Esophagus muscularis mucosa (tissue), 4 donors: ENCODE measurements at regions not wholly inside any gene's neighbourhood (a gene's known extent, or its start where the extent isn't known, plus 50 kb on each side); places are given as distances from the start of the nearest gene placed in this dataset.

Experiments used
- DNase-seq: peaks from one replicate; pipeline ENCODE4 v3.0.0-alpha.2; 2017; ENCODE audit errors: extremely low spot score
- H3K27ac ChIP-seq, 4 donors: fragments of 200-600 bp; sonication (generic); replicated peaks in 1 of 4; 1 replicate in 3 of 4; 2 replicates in 1 of 4; pipeline ENCODE4 v1.5.1; 2016 to 2019; ENCODE audit warnings: mild to moderate bottlenecking in 1 of 4
- H3K27me3 ChIP-seq, 4 donors: fragments of 200-600 bp; sonication (generic); one replicate each; pipeline versions ENCODE4 v1.5.1 to v1.6.0; 2016 to 2019
- H3K36me3 ChIP-seq, 4 donors: fragments of 200-600 bp; sonication (generic); one replicate each; pipeline ENCODE4 v1.5.1; 2016 to 2019
- H3K4me1 ChIP-seq, 4 donors: fragments of 200-600 bp; sonication (generic); one replicate each; pipeline ENCODE4 v1.5.1; 2016 to 2019
- H3K4me3 ChIP-seq, 4 donors: fragments of 200-600 bp; sonication (generic); 1 replicate in 2 of 4; 2 replicates in 2 of 4; pipeline ENCODE4 v1.5.1; 2016 to 2019; ENCODE audit warnings: mild to moderate bottlenecking in 4 of 4, moderate library complexity in 1 of 4
- H3K9me3 ChIP-seq, 4 donors: fragments of 200-600 bp; sonication (generic); 1 replicate in 3 of 4; 2 replicates in 1 of 4; pipeline ENCODE4 v1.5.1; 2016 to 2019
- CTCF ChIP-seq, 3 experiments: fragments of 200-600 bp in 2 of 3; fragments of 450-650 bp in 1 of 3; sonication (generic) in 2 of 3; IDR thresholded peaks; one replicate each; pipeline ENCODE4 v1.5.1; 2017 to 2019; ENCODE audit warnings: antibody characterized with exemption in 3 of 3, mild to moderate bottlenecking in 2 of 3, moderate library complexity in 1 of 3
- EP300 ChIP-seq: sonication (generic); formaldehyde crosslinking; IDR thresholded peaks from one replicate; pipeline ENCODE4 v1.6.1; 2017; ENCODE audit warnings: antibody characterized with exemption
- POLR2A ChIP-seq: fragments of 450-650 bp; IDR thresholded peaks from one replicate; pipeline ENCODE4 v1.6.1; 2017; ENCODE audit warnings: antibody characterized with exemption, moderate library complexity, mild to moderate bottlenecking, low read depth
- POLR2AphosphoS5 ChIP-seq, 2 donors: sonication (generic); formaldehyde crosslinking; IDR thresholded peaks; one replicate each; pipeline ENCODE4 v1.6.1; 2017; ENCODE audit warnings: antibody characterized with exemption in 2 of 2
- WGBS: methylation state at CpG from one replicate; pipeline ENCODE4 v1.1.5; 2018; 5-methylcytosine and 5-hydroxymethylcytosine counted together
- intact Hi-C: fragments of 100-400 bp; cut with DNase I; formaldehyde crosslinking; loops from one replicate; pipeline ENCODE4 v1.15.1; 2023

GRCh38 chr12:131593406-131593805, 117.5 kb upstream of the SFSWAP start:
- TF ChIP-seq POLR2AphosphoS5 (IDR thresholded peaks at IDR 0.05): no peak
- TF ChIP-seq POLR2A: no peak
- no peak for TF ChIP-seq CTCF (IDR thresholded peaks at IDR 0.05)
- TF ChIP-seq EP300: no peak
- H3K4me1 ChIP-seq: no peaks in the 10 kb centered on the region
- peaks cover 0 to 23% (median 0%) of the 10 kb centered on the region in 4 donors for H3K27me3 ChIP-seq
- H3K27ac ChIP-seq: no peak overlapping the region
- H3K4me3 ChIP-seq: no peak overlapping the region
- intact Hi-C loops: no loop called here
- 75% methylated on average over 3 of the region's 3 CpGs for WGBS
- H3K9me3 ChIP-seq: no peaks in the 10 kb centered on the region
- no peak for DNase-seq
- H3K36me3 ChIP-seq: no peaks in the 10 kb centered on the region

GRCh38 chr12:131596115-131596514, 114.8 kb upstream of the SFSWAP start:
- no peak overlapping the region for H3K4me3 ChIP-seq
- intact Hi-C loops: no loop called here
- no peak for DNase-seq
- no peaks in the 10 kb centered on the region for H3K4me1 ChIP-seq
- TF ChIP-seq POLR2A (no peak), POLR2AphosphoS5 (IDR thresholded peaks at IDR 0.05) (no peak), EP300 (no peak), CTCF (IDR thresholded peaks at IDR 0.05) (no peak)
- peaks cover 0 to 33% (median 0%) of the 10 kb centered on the region in 4 donors for H3K27me3 ChIP-seq
- no peaks in the 10 kb centered on the region for H3K9me3 ChIP-seq
- no peaks in the 10 kb centered on the region for H3K36me3 ChIP-seq
- H3K27ac ChIP-seq: no peak overlapping the region
- whole genome bisulfite sequencing: 83% methylated on average over 5 of the region's 5 CpGs

GRCh38 chr12:131597333-131597732, 113.6 kb upstream of the SFSWAP start:
- intact Hi-C loops: no loop called here
- TF ChIP-seq CTCF (IDR thresholded peaks at IDR 0.05) (no peak), POLR2A (no peak), EP300 (no peak), POLR2AphosphoS5 (IDR thresholded peaks at IDR 0.05) (no peak)
- no peaks in the 10 kb centered on the region for H3K36me3 ChIP-seq
- H3K9me3 ChIP-seq: no peaks in the 10 kb centered on the region
- peaks cover 0 to 28% (median 0%) of the 10 kb centered on the region in 4 donors for H3K27me3 ChIP-seq
- H3K27ac ChIP-seq: no peak overlapping the region
- WGBS: 66% methylated on average over 7 of the region's 7 CpGs
- no peak for DNase-seq
- no peak overlapping the region for H3K4me3 ChIP-seq
- no peaks in the 10 kb centered on the region for H3K4me1 ChIP-seq

GRCh38 chr12:131598717-131599116, 112.2 kb upstream of the SFSWAP start:
- no peak for DNase-seq
- 82% methylated on average over 5 of the region's 5 CpGs for WGBS
- Histone ChIP-seq H3K4me1 (peaks cover 0 to under 1% (median under 1%) of the 10 kb centered on the region in 4 donors), H3K27ac (no peak overlapping the region), H3K36me3 (no peaks in the 10 kb centered on the region), H3K4me3 (no peak overlapping the region), H3K9me3 (no peaks in the 10 kb centered on the region), H3K27me3 (peaks cover 0 to 38% (median 4%) of the 10 kb centered on the region in 4 donors)
- TF ChIP-seq EP300 (no peak), CTCF (IDR thresholded peaks at IDR 0.05) (no peak), POLR2A (no peak), POLR2AphosphoS5 (IDR thresholded peaks at IDR 0.05) (no peak)
- intact Hi-C loops: no loop called here
